ENCODE measurements at regions not wholly inside any gene's neighbourhood (a gene's known extent, or its start where the extent isn't known, plus 50 kb on each side); places are given as distances from the start of the nearest gene placed in this dataset.

GRCh38 chr6:129959358-129959930 lies 58.9 kb upstream of the L3MBTL3 start:
- ChIA-PET POLR2A (interaction anchor here (0.7 to 1.0 kb wide), 2 partner anchors 10 to 1430 kb away, joined by 3 read pairs; no protein-coding TSS in a partner anchor), CTCF (ENCODE audit: unreplicated experiment) (no interaction called here)
- no peaks in the 10 kb centered on the region for H4K20me1 ChIP-seq (ENCODE audit: insufficient read depth, low read length)
- no peaks in the 10 kb centered on the region for H3K9me3 ChIP-seq (ENCODE audit: low read length)
- no peaks in the 10 kb centered on the region for H3K4me1 ChIP-seq (ENCODE audit: insufficient read depth, low read length, poor library complexity, severe bottlenecking)
- no peak for TF ChIP-seq EZH2phosphoT487 (IDR thresholded peaks at IDR 0.05; ENCODE audit: borderline replicate concordance, low read depth, low read length)
- no peak for TF ChIP-seq CTCF (conservative IDR thresholded peaks at IDR 0.05; ENCODE audit: low read length)
- no peaks in the 10 kb centered on the region for H3K9me2 ChIP-seq (ENCODE audit: insufficient read depth, low read length)
- H3K79me2 ChIP-seq (ENCODE audit: insufficient read depth, low read depth, low read length): no peaks in the 10 kb centered on the region
- no peak overlapping the region for H3K4me3 ChIP-seq (ENCODE audit: low read depth, low read length, poor library complexity, severe bottlenecking)
- no peak overlapping the region for H3K27ac ChIP-seq (ENCODE audit: low read depth, low read length, poor library complexity, severe bottlenecking)
- intact Hi-C loops (cut with micrococcal nuclease; ENCODE audit: unreplicated experiment): no loop called here
- DNase-seq (ENCODE audit: low spot score): no peak
- no peak overlapping the region for H2AFZ ChIP-seq (ENCODE audit: low read length)
- no peak overlapping the region for H3K4me2 ChIP-seq (ENCODE audit: low read length)
- no TSS peak for BruUV-seq (replicated peaks)
- H3K36me3 ChIP-seq (ENCODE audit: insufficient read depth, low read length): no peaks in the 10 kb centered on the region

- Histone ChIP-seq H3K9me3 (ENCODE audit: low read length) (no peaks in the 10 kb centered on the region), H4K20me1 (ENCODE audit: insufficient read depth, low read length) (no peaks in the 10 kb centered on the region), H3K4me2 (ENCODE audit: low read length) (no peak overlapping the region), H3K4me3 (ENCODE audit: low read depth, low read length, poor library complexity, severe bottlenecking) (no peak overlapping the region), H3K9me2 (ENCODE audit: insufficient read depth, low read length) (no peaks in the 10 kb centered on the region), H3K27ac (ENCODE audit: low read depth, low read length, poor library complexity, severe bottlenecking) (no peak overlapping the region), H3K79me2 (ENCODE audit: insufficient read depth, low read depth, low read length) (no peaks in the 10 kb centered on the region), H3K36me3 (ENCODE audit: insufficient read depth, low read length) (no peaks in the 10 kb centered on the region), H3K4me1 (ENCODE audit: insufficient read depth, low read length, poor library complexity, severe bottlenecking) (no peaks in the 10 kb centered on the region), H2AFZ (ENCODE audit: low read length) (no peak overlapping the region)
- BruUV-seq (replicated peaks): no TSS peak
- POLR2A ChIA-PET: interaction anchor here (0.7 to 1.3 kb wide), 3 partner anchors 10 to 350 kb away, joined by 3 to 4 read pairs (median 3); no protein-coding TSS in a partner anchor
- CTCF ChIA-PET (ENCODE audit: unreplicated experiment): no interaction called here
- intact Hi-C loops (cut with micrococcal nuclease; ENCODE audit: unreplicated experiment): no loop called here
- DNase-seq (ENCODE audit: low spot score): no peak
- TF ChIP-seq EZH2phosphoT487 (IDR thresholded peaks at IDR 0.05; ENCODE audit: borderline replicate concordance, low read depth, low read length) (no peak), CTCF (conservative IDR thresholded peaks at IDR 0.05; ENCODE audit: low read length) (no peak)
Measured at GRCh38 chr6:129957941-129958898, 60.2 kb upstream of the L3MBTL3 start.

GRCh38 chr6:129955584-129955983 lies 62.8 kb upstream of the L3MBTL3 start:
- no peaks in the 10 kb centered on the region for H3K36me3 ChIP-seq (ENCODE audit: insufficient read depth, low read length)
- H3K4me3 ChIP-seq (ENCODE audit: low read depth, low read length, poor library complexity, severe bottlenecking): no peak overlapping the region
- POLR2A ChIA-PET: no interaction called here
- CTCF ChIA-PET (ENCODE audit: unreplicated experiment): no interaction called here
- H4K20me1 ChIP-seq (ENCODE audit: insufficient read depth, low read length): no peaks in the 10 kb centered on the region
- H3K27ac ChIP-seq (ENCODE audit: low read depth, low read length, poor library complexity, severe bottlenecking): no peak overlapping the region
- no peak for DNase-seq (ENCODE audit: low spot score)
- TF ChIP-seq CTCF (conservative IDR thresholded peaks at IDR 0.05; ENCODE audit: low read length): no peak
- no peak for TF ChIP-seq EZH2phosphoT487 (IDR thresholded peaks at IDR 0.05; ENCODE audit: borderline replicate concordance, low read depth, low read length)
- intact Hi-C loops (cut with micrococcal nuclease; ENCODE audit: unreplicated experiment): no loop called here
- no peaks in the 10 kb centered on the region for H3K9me3 ChIP-seq (ENCODE audit: low read length)
- no peaks in the 10 kb centered on the region for H3K9me2 ChIP-seq (ENCODE audit: insufficient read depth, low read length)
- no peaks in the 10 kb centered on the region for H3K79me2 ChIP-seq (ENCODE audit: insufficient read depth, low read depth, low read length)
- BruUV-seq (replicated peaks): no TSS peak
- H3K4me2 ChIP-seq (ENCODE audit: low read length): no peak overlapping the region
- H3K4me1 ChIP-seq (ENCODE audit: insufficient read depth, low read length, poor library complexity, severe bottlenecking): no peaks in the 10 kb centered on the region
- no peak overlapping the region for H2AFZ ChIP-seq (ENCODE audit: low read length)

All from OCI-LY7 (cell line).